Fibroblast of lung (primary cell): ENCODE measurements at regions not wholly inside any gene's neighbourhood (a gene's known extent, or its start where the extent isn't known, plus 50 kb on each side); places are given as distances from the start of the nearest gene placed in this dataset.

ENCODE experiments used
- DNase-seq, 2 donors: peaks; one replicate each; pipeline versions ENCODE4 v3.0.0 to v3.0.0-alpha.2; 2010; ENCODE audit warnings: low read depth in 2 of 2
- H2AFZ ChIP-seq: 2 replicates; pipeline ENCODE4 v1.5.1; 2012; ENCODE audit warnings: low read length, control low read depth, inconsistent platforms
- H3K27ac ChIP-seq: 2 replicates; pipeline ENCODE4 v1.5.1; 2011; ENCODE audit warnings: low read length, control low read depth; ENCODE audit not compliant: insufficient read depth
- H3K27me3 ChIP-seq: 2 replicates; pipeline ENCODE4 v1.5.1; 2011; ENCODE audit warnings: mild to moderate bottlenecking, low read length; ENCODE audit not compliant: control insufficient read depth, insufficient read depth
- H3K36me3 ChIP-seq: 2 replicates; pipeline ENCODE4 v1.5.1; 2011; ENCODE audit warnings: low read length; ENCODE audit not compliant: control insufficient read depth, insufficient read depth
- H3K4me1 ChIP-seq: 2 replicates; pipeline ENCODE4 v1.5.1; 2011; ENCODE audit warnings: low read length; ENCODE audit not compliant: control insufficient read depth, insufficient read depth; ENCODE audit errors: extremely low read depth
- H3K4me2 ChIP-seq: 2 replicates; pipeline ENCODE4 v1.5.1; 2011; ENCODE audit warnings: low read length, control low read depth; ENCODE audit not compliant: insufficient read depth; ENCODE audit errors: extremely low read depth
- H3K4me3 ChIP-seq, 4 experiments: fragments of 200-600 bp in 1 of 4; sonication (generic) in 1 of 4; replicated peaks in 1 of 4; 2 replicates each; pipeline ENCODE4 v1.5.1; 2011 to 2016; ENCODE audit warnings: low read length in 4 of 4, low read depth in 3 of 4, mild to moderate bottlenecking in 3 of 4, control low read depth in 2 of 4, inconsistent platforms in 1 of 4, mixed read lengths in 1 of 4; ENCODE audit not compliant: insufficient read depth in 1 of 4; ENCODE audit errors: control extremely low read depth in 1 of 4
- H3K79me2 ChIP-seq: 2 replicates; pipeline ENCODE4 v1.5.1; 2012; ENCODE audit warnings: mild to moderate bottlenecking, low read length, inconsistent platforms; ENCODE audit not compliant: control insufficient read depth, insufficient read depth
- H3K9ac ChIP-seq: 2 replicates; pipeline ENCODE4 v1.5.1; 2011; ENCODE audit warnings: mild to moderate bottlenecking, low read length, control low read depth; ENCODE audit not compliant: insufficient read depth
- H3K9me3 ChIP-seq: 2 replicates; pipeline ENCODE4 v1.5.1; 2012; ENCODE audit warnings: low read depth, low read length; ENCODE audit not compliant: control insufficient read depth, insufficient read depth
- H4K20me1 ChIP-seq: 2 replicates; pipeline ENCODE4 v1.5.1; 2011; ENCODE audit warnings: low read length; ENCODE audit not compliant: control insufficient read depth, insufficient read depth; ENCODE audit errors: extremely low read depth
- EZH2 ChIP-seq: IDR thresholded peaks from 2 replicates; pipeline ENCODE4 v1.5.1; 2012; ENCODE audit warnings: low read length, control low read depth, mild to moderate bottlenecking; ENCODE audit errors: missing control alignments
- TF ChIP-seq, protein P1 (sequence below), 2 donors: IDR thresholded peaks in 1 of 2; conservative IDR thresholded peaks in 1 of 2; 1 replicate in 1 of 2; 2 replicates in 1 of 2; pipeline ENCODE4 v1.5.1; 2011 to 2012; ENCODE audit warnings: low read length in 2 of 2, control low read depth in 1 of 2, inconsistent platforms in 1 of 2, low read depth in 1 of 2, mild to moderate bottlenecking in 1 of 2

GRCh38 chr15:47395076-47395475 is 322.2 kb upstream of the SEMA6D start:
- no peak overlapping the region for H3K4me2 ChIP-seq
- H3K9me3 ChIP-seq = no peaks in the 10 kb centered on the region
- H3K27me3 ChIP-seq = no peaks in the 10 kb centered on the region
- no peaks in the 10 kb centered on the region for H3K4me1 ChIP-seq
- H3K27ac ChIP-seq = no peak overlapping the region
- DNase-seq = no peak
- TF ChIP-seq EZH2 = no peak
- TF ChIP-seq, protein P1, sequence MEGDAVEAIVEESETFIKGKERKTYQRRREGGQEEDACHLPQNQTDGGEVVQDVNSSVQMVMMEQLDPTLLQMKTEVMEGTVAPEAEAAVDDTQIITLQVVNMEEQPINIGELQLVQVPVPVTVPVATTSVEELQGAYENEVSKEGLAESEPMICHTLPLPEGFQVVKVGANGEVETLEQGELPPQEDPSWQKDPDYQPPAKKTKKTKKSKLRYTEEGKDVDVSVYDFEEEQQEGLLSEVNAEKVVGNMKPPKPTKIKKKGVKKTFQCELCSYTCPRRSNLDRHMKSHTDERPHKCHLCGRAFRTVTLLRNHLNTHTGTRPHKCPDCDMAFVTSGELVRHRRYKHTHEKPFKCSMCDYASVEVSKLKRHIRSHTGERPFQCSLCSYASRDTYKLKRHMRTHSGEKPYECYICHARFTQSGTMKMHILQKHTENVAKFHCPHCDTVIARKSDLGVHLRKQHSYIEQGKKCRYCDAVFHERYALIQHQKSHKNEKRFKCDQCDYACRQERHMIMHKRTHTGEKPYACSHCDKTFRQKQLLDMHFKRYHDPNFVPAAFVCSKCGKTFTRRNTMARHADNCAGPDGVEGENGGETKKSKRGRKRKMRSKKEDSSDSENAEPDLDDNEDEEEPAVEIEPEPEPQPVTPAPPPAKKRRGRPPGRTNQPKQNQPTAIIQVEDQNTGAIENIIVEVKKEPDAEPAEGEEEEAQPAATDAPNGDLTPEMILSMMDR (conservative IDR thresholded peaks at IDR 0.05 in 1 of 2, IDR thresholded peaks at IDR 0.05 in 1 of 2; ENCODE audit: low read depth in 1 of 2, low read length in 2 of 2) = no peak
- no peak overlapping the region for H2AFZ ChIP-seq
- no peak overlapping the region for H3K4me3 ChIP-seq
- no peaks in the 10 kb centered on the region for H3K36me3 ChIP-seq
- H3K9ac ChIP-seq = no peak overlapping the region
- H3K79me2 ChIP-seq = no peaks in the 10 kb centered on the region
- H4K20me1 ChIP-seq = no peaks in the 10 kb centered on the region

GRCh38 chr15:47397655-47398054 is 319.6 kb upstream of the SEMA6D start:
- Histone ChIP-seq H3K4me1 (no peaks in the 10 kb centered on the region), H3K4me3 (no peak overlapping the region), H3K36me3 (no peaks in the 10 kb centered on the region), H3K27me3 (no peaks in the 10 kb centered on the region), H3K9ac (no peak overlapping the region), H3K27ac (no peak overlapping the region), H3K79me2 (no peaks in the 10 kb centered on the region), H3K4me2 (no peak overlapping the region), H3K9me3 (no peaks in the 10 kb centered on the region), H2AFZ (no peak overlapping the region), H4K20me1 (no peaks in the 10 kb centered on the region)
- DNase-seq = peak in 1 of 2 donors; percentile 64
- TF ChIP-seq EZH2 = no peak
- TF ChIP-seq, protein P1 (conservative IDR thresholded peaks at IDR 0.05 in 1 of 2, IDR thresholded peaks at IDR 0.05 in 1 of 2; ENCODE audit: low read depth in 1 of 2, low read length in 2 of 2) = no peak

DNA sequence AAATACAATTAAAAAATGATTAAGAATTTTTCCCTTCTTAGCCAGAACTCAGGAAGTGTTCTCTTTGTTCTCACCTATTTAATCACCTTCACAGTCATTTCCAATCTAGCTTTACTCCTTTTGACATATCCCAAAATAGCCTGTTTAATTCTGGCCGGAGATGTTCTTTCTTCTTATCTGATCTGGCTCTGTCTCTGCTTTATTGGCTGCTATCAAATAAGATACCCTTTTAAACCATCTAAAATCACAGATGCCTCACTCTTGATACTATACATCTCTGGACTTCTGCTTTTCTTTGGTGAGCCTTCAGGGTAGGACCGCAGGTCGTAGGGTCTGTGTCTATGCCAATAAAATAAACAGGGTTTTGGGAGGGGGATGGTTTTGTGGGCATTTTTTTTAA is 319.2 kb upstream of the SEMA6D start:
- H3K4me3 ChIP-seq = no peak overlapping the region
- H2AFZ ChIP-seq = no peak overlapping the region
- no peak overlapping the region for H3K4me2 ChIP-seq
- no peaks in the 10 kb centered on the region for H3K36me3 ChIP-seq
- H3K27me3 ChIP-seq = no peaks in the 10 kb centered on the region
- no peaks in the 10 kb centered on the region for H4K20me1 ChIP-seq
- no peak for TF ChIP-seq EZH2
- TF ChIP-seq, protein P1 (conservative IDR thresholded peaks at IDR 0.05 in 1 of 2, IDR thresholded peaks at IDR 0.05 in 1 of 2; ENCODE audit: low read depth in 1 of 2, low read length in 2 of 2) = no peak
- DNase-seq = no peak
- no peaks in the 10 kb centered on the region for H3K4me1 ChIP-seq
- H3K9ac ChIP-seq = no peak overlapping the region
- H3K79me2 ChIP-seq = no peaks in the 10 kb centered on the region
- H3K27ac ChIP-seq = no peak overlapping the region
- no peaks in the 10 kb centered on the region for H3K9me3 ChIP-seq
